Keratinocyte (primary cell): ENCODE measurements at regions not wholly inside any gene's neighbourhood (a gene's known extent, or its start where the extent isn't known, plus 50 kb on each side); places are given as distances from the start of the nearest gene placed in this dataset.

Experiments
- CTCF ChIP-seq, 3 experiments: IDR thresholded peaks in 1 of 3; conservative IDR thresholded peaks in 1 of 3; optimal IDR thresholded peaks in 1 of 3; 2 replicates in 2 of 3; 3 replicates in 1 of 3; pipeline versions ENCODE3 to v1.5.1; 2011; ENCODE audit warnings: low read length in 3 of 3, mild to moderate bottlenecking in 3 of 3, moderate library complexity in 2 of 3, control low read depth in 1 of 3, inconsistent platforms in 1 of 3; ENCODE audit not compliant: insufficient read depth in 2 of 3; ENCODE audit errors: extremely low read depth in 1 of 3
- EZH2 ChIP-seq: IDR thresholded peaks from one replicate; pipeline ENCODE4 v1.6.1; 2012; ENCODE audit warnings: inconsistent platforms, mild to moderate bottlenecking, low read length, moderate library complexity

DNA sequence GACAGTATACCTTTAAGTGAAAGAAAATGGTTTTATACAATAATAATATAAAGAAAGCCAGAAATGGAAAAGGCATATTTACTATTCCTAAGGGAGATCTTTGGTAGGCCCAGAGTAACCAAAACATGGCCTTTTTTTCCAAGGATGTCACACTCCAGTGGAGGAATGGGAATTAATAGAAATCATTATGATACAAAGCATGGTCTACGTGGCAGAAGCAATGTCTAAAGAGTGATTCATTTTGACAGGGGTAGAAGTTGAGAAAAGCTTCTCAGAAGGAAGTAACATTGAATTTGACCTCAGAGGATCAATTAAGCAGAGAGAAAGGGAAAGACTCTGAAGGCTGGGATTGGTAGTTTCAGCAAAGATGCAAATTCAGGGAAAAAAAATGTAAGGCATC lies 208.6 kb downstream of the BTG1 start:
- TF ChIP-seq CTCF (optimal IDR thresholded peaks at IDR 0.05 in 1 of 3, IDR thresholded peaks at IDR 0.05 in 1 of 3, conservative IDR thresholded peaks at IDR 0.05 in 1 of 3; ENCODE audit: extremely low read depth in 1 of 3, insufficient read depth in 2 of 3, low read length in 3 of 3), result no peak
- no peak for TF ChIP-seq EZH2
